GM18907 (cell line): ENCODE measurements at regions not wholly inside any gene's neighbourhood (a gene's known extent, or its start where the extent isn't known, plus 50 kb on each side); places are given as distances from the start of the nearest gene placed in this dataset.

Experiments
- ATAC-seq: cut with Tn5 transposase; IDR thresholded peaks from one replicate; pipeline ENCODE4 v1.9.1; 2021; ENCODE audit warnings: mild to moderate bottlenecking, moderate library complexity; ENCODE audit not compliant: unreplicated experiment

- no peak for ATAC-seq
Observed at GRCh38 chr12:30508205-30508967, 187.3 kb downstream of the IPO8 start.

- no peak for ATAC-seq
Observed at GRCh38 chr12:30507576-30507975, 188.1 kb downstream of the IPO8 start.

- ATAC-seq, result no peak
Observed at GRCh38 chr12:30506411-30506810, 189.3 kb downstream of the IPO8 start.

GRCh38 chr12:30501718-30502117, 194.0 kb downstream of the IPO8 start:
- ATAC-seq, result no peak

GRCh38 chr12:30500532-30500931, 195.1 kb downstream of the IPO8 start:
- peak; percentile 51 for ATAC-seq

- ATAC-seq, result no peak
Observed at GRCh38 chr12:30485230-30485890, 210.3 kb downstream of the IPO8 start.

- no peak for ATAC-seq
Observed at GRCh38 chr12:30484658-30485057, 211.0 kb downstream of the IPO8 start.

GRCh38 chr12:30482650-30483049, 213.0 kb downstream of the IPO8 start:
- ATAC-seq, result no peak

GRCh38 chr12:30473274-30473673, 222.4 kb downstream of the IPO8 start:
- no peak for ATAC-seq

- no peak for ATAC-seq
Observed at GRCh38 chr12:30466093-30466585, 229.5 kb downstream of the IPO8 start.

- ATAC-seq, result no peak
Observed at GRCh38 chr12:30463636-30464035, 232.0 kb downstream of the IPO8 start.

- ATAC-seq, result no peak
Observed at GRCh38 chr12:30462249-30462648, 233.4 kb downstream of the IPO8 start.

GRCh38 chr12:30461026-30461615, 234.5 kb downstream of the IPO8 start:
- ATAC-seq, result no peak

- no peak for ATAC-seq
Observed at GRCh38 chr12:30458453-30458852, 237.2 kb downstream of the IPO8 start.

GRCh38 chr12:30457621-30458289, 237.9 kb downstream of the IPO8 start:
- no peak for ATAC-seq

- no peak for ATAC-seq
Observed at GRCh38 chr12:30450872-30451271, 244.8 kb downstream of the IPO8 start.

- ATAC-seq, result no peak
Observed at GRCh38 chr12:30450226-30450625, 245.4 kb downstream of the IPO8 start.

- no peak for ATAC-seq
Observed at GRCh38 chr12:30448038-30448437, 247.6 kb downstream of the IPO8 start.

- no peak for ATAC-seq
Observed at GRCh38 chr12:30447061-30447750, 248.5 kb downstream of the IPO8 start.

GRCh38 chr12:30442461-30442860, 253.2 kb downstream of the IPO8 start:
- ATAC-seq, result no peak
